K562 (cell line): ENCODE measurements at regions not wholly inside any gene's neighbourhood (a gene's known extent, or its start where the extent isn't known, plus 50 kb on each side); places are given as distances from the start of the nearest gene placed in this dataset.

Source experiments
- ATAC-seq: fragments of 200-7000 bp; cut with Tn5 transposase; 3 replicates; pipeline ENCODE4 v1.9.1; 2020; ENCODE audit warnings: moderate library complexity
- BruUV-seq: library from RNA; stranded (reverse); fragments of 400-500 nt; replicated peaks from 2 replicates; lab custom pipeline; 2021; lab: Mats Ljungman, UMichigan
- CTCF ChIA-PET: fragments of 300-600 bp; formaldehyde crosslinking; extraction: SDS; loops from one replicate; lab custom pipeline; 2021; ENCODE audit warnings: low intra/inter-chr PET ratio; lab: Yijun Ruan, JAX
- POLR2A ChIA-PET: fragments of 300-600, 350-650 bp; sonication (Branson Sonifier 250); formaldehyde crosslinking; extraction: SDS; loops from one replicate; lab custom pipeline; 2021; ENCODE audit warnings: antibody characterized with exemption, inconsistent platforms; lab: Yijun Ruan, JAX
- DNase-seq, 4 experiments: peaks; one replicate each; pipeline versions ENCODE4 v3.0.0 to v3.0.0-alpha.2; 2011 to 2018; ENCODE audit warnings: low spot score in 3 of 4, mixed read lengths in 3 of 4; ENCODE audit errors: extremely low read depth in 1 of 4
- FAIRE-seq: peaks from 2 replicates; lab custom pipeline; 2011; peaks lifted over from hg19 to GRCh38; lab: Jason Lieb, UNC
- H2AFZ ChIP-seq: 2 replicates; pipeline ENCODE4 v1.6.0; 2011; ENCODE audit warnings: low read depth, low read length, control low read depth, inconsistent platforms
- H3K27ac ChIP-seq: fragments of 200-600 bp; 3 replicates; pipeline ENCODE4 v1.8.0; 2011; ENCODE audit warnings: low read depth, mild to moderate bottlenecking, control low read depth, inconsistent platforms, low read length, moderate library complexity, mixed read lengths; ENCODE audit errors: extremely low read depth
- H3K27me3 ChIP-seq, 2 experiments: fragments of 300-600 bp in 1 of 2; 2 replicates in 1 of 2; 3 replicates in 1 of 2; pipeline versions ENCODE4 v1.6.0 to v1.8.0; 2011; ENCODE audit warnings: inconsistent platforms in 2 of 2, low read length in 2 of 2, mild to moderate bottlenecking in 1 of 2, mixed read lengths in 1 of 2, moderate library complexity in 1 of 2; ENCODE audit not compliant: control insufficient read depth in 2 of 2, insufficient read depth in 2 of 2
- H3K36me3 ChIP-seq: fragments of 300-600 bp; 3 replicates; pipeline ENCODE4 v1.8.0; 2011; ENCODE audit warnings: mild to moderate bottlenecking, low read length, inconsistent platforms; ENCODE audit not compliant: control insufficient read depth, insufficient read depth
- H3K4me1 ChIP-seq, 2 experiments: fragments of 200-600 bp in 1 of 2; replicated peaks in 1 of 2; 2 replicates in 1 of 2; 3 replicates in 1 of 2; pipeline versions ENCODE4 v1.5.1 to v1.8.0; 2011; ENCODE audit warnings: inconsistent platforms in 2 of 2, low read length in 2 of 2, mild to moderate bottlenecking in 1 of 2, mixed read lengths in 1 of 2, moderate library complexity in 1 of 2; ENCODE audit not compliant: control insufficient read depth in 2 of 2, insufficient read depth in 2 of 2
- H3K4me2 ChIP-seq: 2 replicates; pipeline ENCODE4 v1.6.1; 2011; ENCODE audit warnings: low read length, control low read depth, inconsistent platforms, mixed read lengths; ENCODE audit not compliant: insufficient read depth
- H3K4me3 ChIP-seq: fragments of 200-600 bp; sonication (generic), shearing (Covaris generic); 2 replicates; pipeline ENCODE4 v1.5.1; 2016; ENCODE audit warnings: control low read depth, inconsistent platforms
- H3K79me2 ChIP-seq: fragments of 200-600 bp; 3 replicates; pipeline ENCODE4 v1.8.0; 2011; ENCODE audit warnings: low read length, inconsistent platforms; ENCODE audit not compliant: control insufficient read depth, insufficient read depth
- H3K9ac ChIP-seq, 2 experiments: 2 replicates each; pipeline versions ENCODE4 v1.6.0 to v1.6.1; 2011; ENCODE audit warnings: low read depth in 2 of 2, low read length in 2 of 2, control low read depth in 1 of 2, inconsistent platforms in 1 of 2, mild to moderate bottlenecking in 1 of 2, mixed read lengths in 1 of 2; ENCODE audit not compliant: insufficient read depth in 1 of 2
- H3K9me1 ChIP-seq: one replicate; pipeline ENCODE4 v1.6.0; 2011; ENCODE audit warnings: inconsistent platforms, mild to moderate bottlenecking, low read length, moderate library complexity; ENCODE audit not compliant: control insufficient read depth, insufficient read depth
- H3K9me3 ChIP-seq: replicated peaks from 2 replicates; pipeline ENCODE4 v1.5.1; 2011; ENCODE audit warnings: low read depth, low read length, inconsistent platforms; ENCODE audit not compliant: control insufficient read depth, insufficient read depth
- H4K20me1 ChIP-seq: replicated peaks from 2 replicates; pipeline ENCODE4 v1.6.1; 2011; ENCODE audit warnings: low read length, inconsistent platforms, mixed read lengths; ENCODE audit not compliant: control insufficient read depth, insufficient read depth
- DPF2 ChIP-seq: fragments of 450-650 bp; IDR thresholded peaks from 2 replicates; pipeline ENCODE4 v1.6.1; 2016
- HCFC1 ChIP-seq: IDR thresholded peaks from 2 replicates; pipeline ENCODE4 v1.6.1; 2012; ENCODE audit warnings: low read depth, low read length, improper control_type of control experiment
- HNRNPLL ChIP-seq: fragments of 200-400 bp; formaldehyde crosslinking; IDR thresholded peaks from 2 replicates; pipeline ENCODE4 v1.6.1; 2017; ENCODE audit warnings: low read length, low read depth, mild to moderate bottlenecking; ENCODE audit not compliant: poor library complexity, severe bottlenecking
- ILK ChIP-seq: fragments of 450-650 bp; IDR thresholded peaks from 2 replicates; pipeline ENCODE4 v1.6.1; 2016; ENCODE audit warnings: missing genetic modification characterization, low read depth, mild to moderate bottlenecking, missing compliant biosample characterization, moderate library complexity, borderline replicate concordance
- PPARD ChIP-seq: fragments of 250-450 bp; sonication (Bioruptor Pico); IDR thresholded peaks from 2 replicates; pipeline ENCODE4 v1.8.0; 2022; ENCODE audit warnings: inconsistent platforms, mild to moderate bottlenecking, moderate library complexity
- RNF2 ChIP-seq: sonication (generic); IDR thresholded peaks from 2 replicates; pipeline ENCODE4 v1.6.1; 2016
- SRSF3 ChIP-seq: fragments of 200-400 bp; formaldehyde crosslinking; IDR thresholded peaks from 2 replicates; pipeline ENCODE4 v1.6.1; 2016; ENCODE audit warnings: mild to moderate bottlenecking, low read length, moderate library complexity; ENCODE audit not compliant: insufficient read depth
- TSHZ1 ChIP-seq: fragments of 250-450 bp; sonication (Bioruptor Pico); IDR thresholded peaks from 2 replicates; pipeline ENCODE4 v1.4.0; 2020; ENCODE audit warnings: mild to moderate bottlenecking, moderate library complexity
- ZNF707 ChIP-seq: fragments of 250-450 bp; sonication (Bioruptor Pico); conservative IDR thresholded peaks from 2 replicates; pipeline ENCODE4 v1.8.0; 2022; ENCODE audit warnings: inconsistent platforms, mild to moderate bottlenecking, moderate library complexity
- ZNF75A ChIP-seq: fragments of 450-650 bp; formaldehyde crosslinking; IDR thresholded peaks from 2 replicates; pipeline ENCODE4 v1.4.0; 2020; ENCODE audit warnings: mild to moderate bottlenecking
- ZNF778 ChIP-seq: fragments of 450-650 bp; formaldehyde crosslinking; IDR thresholded peaks from 2 replicates; pipeline ENCODE4 v1.4.0; 2020; ENCODE audit warnings: mild to moderate bottlenecking, moderate library complexity
- WGBS: fragments of 100-300 bp; shearing (Covaris generic); methylation state at CpG from one replicate; pipeline ENCODE4 v1.1.6; 2016; ENCODE audit warnings: low coverage, mixed read lengths; ENCODE audit not compliant: insufficient coverage; ENCODE audit errors: missing lambda C conversion rate; 5-methylcytosine and 5-hydroxymethylcytosine counted together
- in situ Hi-C: fragments of 300-500 bp; cut with MboI; formaldehyde crosslinking; loops from 4 replicates; pipeline ENCODE4 v1.15.0; 2018; ENCODE audit warnings: inconsistent platforms, mixed read lengths
- intact Hi-C: fragments of 100-400 bp; cut with micrococcal nuclease; formaldehyde crosslinking; loops from 2 replicates; pipeline ENCODE4 v1.14.2; 2022
- TF ChIP-seq, protein P1 (sequence below): sonication (generic); formaldehyde crosslinking; IDR thresholded peaks from 2 replicates; pipeline ENCODE4 v1.8.1; 2023; ENCODE audit warnings: mild to moderate bottlenecking, missing genetic modification reagents

DNA sequence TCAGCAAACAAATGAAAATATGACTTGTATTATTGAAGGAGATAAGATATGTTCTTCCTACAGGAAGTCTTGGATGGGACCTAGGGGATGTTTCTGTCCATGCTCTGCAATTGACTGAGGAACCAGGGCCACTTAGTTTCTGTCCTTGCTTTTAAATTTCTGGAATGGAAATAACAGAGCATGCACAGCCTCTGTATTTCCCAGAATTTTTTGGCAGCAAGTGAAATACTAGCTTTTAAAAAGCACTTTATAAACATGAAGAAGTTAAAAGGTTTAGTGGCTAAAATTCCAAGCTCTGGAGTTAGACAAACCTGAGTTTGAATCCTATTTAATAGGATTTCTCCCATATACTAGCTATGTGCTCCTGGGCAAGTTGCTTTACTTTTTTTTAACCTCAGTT lies 127.7 kb upstream of the FZD8 start:
- no peaks in the 10 kb centered on the region for H4K20me1 ChIP-seq
- no peak overlapping the region for H3K4me2 ChIP-seq
- H3K36me3 ChIP-seq = no peaks in the 10 kb centered on the region
- no peaks in the 10 kb centered on the region for H3K27me3 ChIP-seq
- H3K9ac ChIP-seq = no peak overlapping the region
- no peaks in the 10 kb centered on the region for H3K9me1 ChIP-seq
- POLR2A ChIA-PET = no interaction called here
- H3K4me1 ChIP-seq = peaks cover 0 to 6% of the 10 kb centered on the region in 2 experiments; a peak in 2 of 5 replicates
- H3K9me3 ChIP-seq = no peaks in the 10 kb centered on the region
- ATAC-seq = no peak
- no peak for DNase-seq
- CTCF ChIA-PET = no interaction called here
- H3K4me3 ChIP-seq = no peak overlapping the region
- H3K79me2 ChIP-seq = no peaks in the 10 kb centered on the region
- in situ Hi-C loops = no loop called here
- no TSS peak for BruUV-seq
- intact Hi-C loops = loop anchor here (10.0 kb wide), 1 partner anchor 65 kb away; no protein-coding TSS in a partner anchor
- no peak overlapping the region for H3K27ac ChIP-seq
- no peak overlapping the region for H2AFZ ChIP-seq
- no peak for FAIRE-seq
- TF ChIP-seq, protein P1, sequence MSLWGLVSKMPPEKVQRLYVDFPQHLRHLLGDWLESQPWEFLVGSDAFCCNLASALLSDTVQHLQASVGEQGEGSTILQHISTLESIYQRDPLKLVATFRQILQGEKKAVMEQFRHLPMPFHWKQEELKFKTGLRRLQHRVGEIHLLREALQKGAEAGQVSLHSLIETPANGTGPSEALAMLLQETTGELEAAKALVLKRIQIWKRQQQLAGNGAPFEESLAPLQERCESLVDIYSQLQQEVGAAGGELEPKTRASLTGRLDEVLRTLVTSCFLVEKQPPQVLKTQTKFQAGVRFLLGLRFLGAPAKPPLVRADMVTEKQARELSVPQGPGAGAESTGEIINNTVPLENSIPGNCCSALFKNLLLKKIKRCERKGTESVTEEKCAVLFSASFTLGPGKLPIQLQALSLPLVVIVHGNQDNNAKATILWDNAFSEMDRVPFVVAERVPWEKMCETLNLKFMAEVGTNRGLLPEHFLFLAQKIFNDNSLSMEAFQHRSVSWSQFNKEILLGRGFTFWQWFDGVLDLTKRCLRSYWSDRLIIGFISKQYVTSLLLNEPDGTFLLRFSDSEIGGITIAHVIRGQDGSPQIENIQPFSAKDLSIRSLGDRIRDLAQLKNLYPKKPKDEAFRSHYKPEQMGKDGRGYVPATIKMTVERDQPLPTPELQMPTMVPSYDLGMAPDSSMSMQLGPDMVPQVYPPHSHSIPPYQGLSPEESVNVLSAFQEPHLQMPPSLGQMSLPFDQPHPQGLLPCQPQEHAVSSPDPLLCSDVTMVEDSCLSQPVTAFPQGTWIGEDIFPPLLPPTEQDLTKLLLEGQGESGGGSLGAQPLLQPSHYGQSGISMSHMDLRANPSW (CRISPR knock-in tag) = no peak
- TF ChIP-seq ZNF75A = no peak
- TF ChIP-seq RNF2 = no peak

- H3K4me3 ChIP-seq = no peak overlapping the region
- no peaks in the 10 kb centered on the region for H3K36me3 ChIP-seq
- POLR2A ChIA-PET = interaction anchor here (0.6 kb wide), 1 partner anchor 1466 kb away, joined by 3 read pairs; no protein-coding TSS in a partner anchor
- H2AFZ ChIP-seq = no peak overlapping the region
- peaks cover 0 to 6% of the 10 kb centered on the region in 2 experiments; a peak in 2 of 5 replicates for H3K4me1 ChIP-seq
- H3K79me2 ChIP-seq = no peaks in the 10 kb centered on the region
- in situ Hi-C loops = no loop called here
- FAIRE-seq (no peak), DNase-seq (no peak), ATAC-seq (no peak)
- H3K9me3 ChIP-seq = no peaks in the 10 kb centered on the region
- CTCF ChIA-PET = no interaction called here
- H3K27me3 ChIP-seq = no peaks in the 10 kb centered on the region
- no TSS peak for BruUV-seq
- no peak overlapping the region for H3K4me2 ChIP-seq
- H3K9me1 ChIP-seq = no peaks in the 10 kb centered on the region
- no peak overlapping the region for H3K27ac ChIP-seq
- WGBS = 0% methylated on average over 6 of the region's 6 CpGs
- no peaks in the 10 kb centered on the region for H4K20me1 ChIP-seq
- H3K9ac ChIP-seq = no peak overlapping the region
- intact Hi-C loops = loop anchor here (10.0 kb wide), 1 partner anchor 64 kb away; no protein-coding TSS in a partner anchor
- TF ChIP-seq ZNF707 (no peak), DPF2 (no peak), HNRNPLL (no peak), HCFC1 (no peak), TSHZ1 (CRISPR knock-in tag) (no peak), ILK (no peak), SRSF3 (no peak), PPARD (CRISPR knock-in tag) (no peak), ZNF778 (CRISPR knock-in tag) (no peak)
Observed at GRCh38 chr10:35768731-35769130, 126.6 kb upstream of the FZD8 start.
